ENCODE measurements at regions not wholly inside any gene's neighbourhood (a gene's known extent, or its start where the extent isn't known, plus 50 kb on each side); places are given as distances from the start of the nearest gene placed in this dataset.

DNA sequence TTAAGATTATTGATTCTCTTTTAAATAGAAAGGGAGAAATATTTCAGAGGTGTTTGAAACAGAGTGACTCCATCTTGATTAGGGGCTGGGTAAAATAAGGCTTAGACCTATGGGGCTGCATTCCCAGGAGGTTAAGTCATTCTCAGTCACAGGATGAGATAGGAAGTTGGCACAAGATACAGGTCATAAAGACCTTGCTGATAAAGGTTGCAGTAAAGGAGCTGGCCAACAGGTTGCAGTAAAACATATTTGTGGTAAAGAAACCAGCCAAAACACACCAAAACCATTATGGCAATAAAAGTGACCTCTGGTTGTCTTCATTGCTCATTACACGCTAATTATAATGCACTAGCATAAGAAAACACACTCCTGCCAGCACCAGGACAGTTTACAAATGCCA, 165.0 kb downstream of the SPIN4 start:
- no peak overlapping the region for H3K9ac ChIP-seq (replicated peaks in 1 of 4; ENCODE audit: extremely low read depth in 1 of 4, low read depth in 3 of 4, low read length in 3 of 4)
- H3K4me3 ChIP-seq (ENCODE audit: extremely low read depth in 1 of 4, insufficient read depth in 2 of 4, low read depth in 3 of 4, low read length in 4 of 4), result no peak overlapping the region
- no peak overlapping the region for H2BK20ac ChIP-seq (ENCODE audit: low read length)
- no peak overlapping the region for H3K18ac ChIP-seq (ENCODE audit: extremely low read depth, low read length)
- no peaks in the 10 kb centered on the region for H4K20me1 ChIP-seq (replicated peaks in 1 of 2; ENCODE audit: control insufficient read depth in 1 of 2, insufficient read depth in 2 of 2, low read length in 2 of 2)
- H3K4ac ChIP-seq (replicated peaks; ENCODE audit: insufficient read length, low read depth, low read length), result no peak overlapping the region
- H3K4me1 ChIP-seq (replicated peaks in 1 of 4; ENCODE audit: control insufficient read depth in 3 of 4, insufficient read depth in 4 of 4, low read length in 3 of 4), result no peaks in the 10 kb centered on the region
- no peaks in the 10 kb centered on the region for H3K79me1 ChIP-seq (ENCODE audit: low read depth, low read length)
- no peak overlapping the region for H4K8ac ChIP-seq (ENCODE audit: extremely low read depth, insufficient read depth, low read length)
- H2BK12ac ChIP-seq (ENCODE audit: low read depth, low read length), result no peak overlapping the region
- H3K56ac ChIP-seq (replicated peaks; ENCODE audit: insufficient read length, low read depth, low read length), result no peak overlapping the region
- no peak overlapping the region for H3K27ac ChIP-seq (ENCODE audit: low read depth, low read length)
- H3K14ac ChIP-seq (ENCODE audit: insufficient read length), result no peak overlapping the region
- no peak overlapping the region for H2BK120ac ChIP-seq (replicated peaks; ENCODE audit: low read depth, low read length)
- H3K23me2 ChIP-seq (ENCODE audit: low read depth, low read length), result no peaks in the 10 kb centered on the region
- no peaks in the 10 kb centered on the region for H3K36me3 ChIP-seq (ENCODE audit: control insufficient read depth in 2 of 4, insufficient read depth in 4 of 4, low read length in 3 of 4)
- H3K79me2 ChIP-seq (ENCODE audit: control insufficient read depth in 1 of 2, insufficient read depth in 2 of 2, low read length in 2 of 2), result no peaks in the 10 kb centered on the region
- TF ChIP-seq, protein P1, sequence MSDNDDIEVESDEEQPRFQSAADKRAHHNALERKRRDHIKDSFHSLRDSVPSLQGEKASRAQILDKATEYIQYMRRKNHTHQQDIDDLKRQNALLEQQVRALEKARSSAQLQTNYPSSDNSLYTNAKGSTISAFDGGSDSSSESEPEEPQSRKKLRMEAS (IDR thresholded peaks at IDR 0.05), result no peak
- TF ChIP-seq GTF2F1 (IDR thresholded peaks at IDR 0.05; ENCODE audit: borderline replicate concordance, low read depth, low read length), result no peak
- no peak for TF ChIP-seq BCL11A (IDR thresholded peaks at IDR 0.05; ENCODE audit: low read depth in 2 of 2, low read length in 2 of 2)
- TF ChIP-seq, protein P2, sequence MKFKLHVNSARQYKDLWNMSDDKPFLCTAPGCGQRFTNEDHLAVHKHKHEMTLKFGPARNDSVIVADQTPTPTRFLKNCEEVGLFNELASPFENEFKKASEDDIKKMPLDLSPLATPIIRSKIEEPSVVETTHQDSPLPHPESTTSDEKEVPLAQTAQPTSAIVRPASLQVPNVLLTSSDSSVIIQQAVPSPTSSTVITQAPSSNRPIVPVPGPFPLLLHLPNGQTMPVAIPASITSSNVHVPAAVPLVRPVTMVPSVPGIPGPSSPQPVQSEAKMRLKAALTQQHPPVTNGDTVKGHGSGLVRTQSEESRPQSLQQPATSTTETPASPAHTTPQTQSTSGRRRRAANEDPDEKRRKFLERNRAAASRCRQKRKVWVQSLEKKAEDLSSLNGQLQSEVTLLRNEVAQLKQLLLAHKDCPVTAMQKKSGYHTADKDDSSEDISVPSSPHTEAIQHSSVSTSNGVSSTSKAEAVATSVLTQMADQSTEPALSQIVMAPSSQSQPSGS (IDR thresholded peaks at IDR 0.05; ENCODE audit: low read length), result no peak
- TF ChIP-seq CBX5 (IDR thresholded peaks at IDR 0.05; ENCODE audit: low read depth, low read length), result no peak
- H3K9me3 ChIP-seq (ENCODE audit: insufficient read depth in 2 of 2, low read depth in 1 of 2, low read length in 1 of 2), result no peaks in the 10 kb centered on the region
- no peak overlapping the region for H4K91ac ChIP-seq (replicated peaks; ENCODE audit: insufficient read length, low read length)
- H2AK5ac ChIP-seq (ENCODE audit: low read depth, low read length), result no peak overlapping the region
- no peak overlapping the region for H3K4me2 ChIP-seq (ENCODE audit: insufficient read depth in 1 of 2, low read depth in 2 of 2, low read length in 2 of 2)
- H3K23ac ChIP-seq (ENCODE audit: insufficient read length), result no peak overlapping the region
- no peak overlapping the region for H2AFZ ChIP-seq (ENCODE audit: low read length)
- CTCF ChIA-PET (ENCODE audit: partially characterized antibody), result no interaction called here
- H3K27me3 ChIP-seq (replicated peaks in 1 of 4; ENCODE audit: control insufficient read depth in 3 of 4, extremely low read depth in 1 of 4, insufficient read depth in 3 of 4, low read length in 3 of 4), result no peaks in the 10 kb centered on the region
- POLR2A ChIA-PET (ENCODE audit: partially characterized antibody), result no interaction called here
- H2BK15ac ChIP-seq (ENCODE audit: low read length), result no peak overlapping the region
- 63% methylated on average over 1 of the region's 1 CpG; no CpG with 5 or more reads in 1 of the 2 experiments for WGBS, 2 experiments (ENCODE audit: extremely low coverage in 1 of 2, insufficient coverage in 1 of 2, insufficient read length in 1 of 2, insufficient replicate concordance in 2 of 2, low coverage in 1 of 2, low lambda C conversion rate in 2 of 2, missing lambda C conversion rate in 1 of 2)
- no peak overlapping the region for H4K5ac ChIP-seq (ENCODE audit: insufficient read length, low read depth, low read length)
- H2BK5ac ChIP-seq (ENCODE audit: low read depth, low read length), result no peak overlapping the region
- no peak for FAIRE-seq
- no peak for DNase-seq (ENCODE audit: low read depth in 1 of 2, low spot score in 2 of 2)

Data from H1 (cell line).